Activated T-helper 2 cell treated with anti-CD3 and anti-CD28 coated beads, Interferon-gamma antibody, Interleukin-2, Interleukin-4, amounts not matched to agents 10 μg/mL and 5 μg/mL and 100 μg/mL, durations not matched to agents 14 hours and 24 hours and 36 hours (primary cell): ENCODE measurements at regions not wholly inside any gene's neighbourhood (a gene's known extent, or its start where the extent isn't known, plus 50 kb on each side); places are given as distances from the start of the nearest gene placed in this dataset.

Experiments used
- DNase-seq: peaks from one replicate; pipeline ENCODE4 v3.0.0; 2021; ENCODE audit warnings: low spot score
- H3K27ac Mint-ChIP-seq: one replicate; pipeline ENCODE4 v1.8.0; 2021; ENCODE audit warnings: mixed read lengths
- H3K27me3 Mint-ChIP-seq: one replicate; pipeline ENCODE4 v1.8.0; 2021; ENCODE audit warnings: low read depth, mixed read lengths
- H3K36me3 Mint-ChIP-seq: one replicate; pipeline ENCODE4 v1.8.0; 2021; ENCODE audit warnings: low read depth, mixed read lengths
- H3K4me1 Mint-ChIP-seq: one replicate; pipeline ENCODE4 v1.8.0; 2021; ENCODE audit warnings: low read depth, mixed read lengths
- H3K4me3 Mint-ChIP-seq: one replicate; pipeline ENCODE4 v1.8.0; 2021; ENCODE audit warnings: low read depth, mild to moderate bottlenecking, moderate library complexity, mixed read lengths
- H3K9me3 Mint-ChIP-seq: one replicate; pipeline ENCODE4 v1.8.0; 2021; ENCODE audit warnings: mixed read lengths
- intact Hi-C: fragments of 100-400 bp; cut with micrococcal nuclease; formaldehyde crosslinking; loops from one replicate; pipeline ENCODE4 v1.15.1; 2023

DNA sequence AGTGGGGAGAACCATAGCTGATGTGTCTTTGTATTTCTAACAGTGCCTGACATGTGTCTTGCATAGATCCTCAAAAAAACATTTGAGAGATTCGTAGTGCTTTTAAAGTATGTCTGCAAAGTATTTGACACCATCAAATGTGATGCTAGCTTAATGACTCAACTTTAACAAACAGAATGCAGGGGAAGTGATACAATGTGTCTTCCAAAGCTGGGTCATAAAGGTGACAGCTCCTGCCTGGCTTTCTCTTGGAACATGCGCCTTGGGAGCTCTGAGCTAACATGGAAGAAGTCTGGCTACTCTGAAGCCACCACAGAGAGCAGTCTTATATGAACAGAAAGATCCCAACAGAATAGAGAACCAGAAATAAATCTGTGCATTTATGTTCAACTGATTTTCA, 78.2 kb downstream of the C1D start:
- DNase-seq = no peak
- Mint-ChIP-seq H3K27ac (no peak overlapping the region), H3K4me1 (no peaks in the 10 kb centered on the region), H3K4me3 (no peak overlapping the region), H3K27me3 (no peaks in the 10 kb centered on the region), H3K36me3 (no peaks in the 10 kb centered on the region), H3K9me3 (no peaks in the 10 kb centered on the region)
- intact Hi-C loops = no loop called here

DNA sequence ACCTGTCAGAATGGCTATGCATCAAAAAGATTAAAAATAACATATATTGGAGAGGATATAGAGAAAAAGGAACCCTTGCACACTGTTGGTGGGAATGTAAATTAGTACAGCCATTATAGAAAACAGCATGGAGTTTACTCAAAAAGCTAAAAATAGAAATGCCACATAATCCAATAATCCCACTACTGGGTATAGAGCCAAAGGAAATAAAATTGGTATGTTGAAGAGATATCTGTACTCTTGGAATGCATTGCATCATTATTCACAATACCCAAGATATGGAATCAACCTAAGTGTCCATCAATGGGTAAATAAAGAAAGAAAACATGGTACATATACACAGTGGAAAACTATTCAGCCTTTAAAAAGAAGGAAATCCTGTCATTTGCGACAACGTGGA, 77.2 kb downstream of the C1D start:
- DNase-seq = no peak
- Mint-ChIP-seq H3K4me1 (no peaks in the 10 kb centered on the region), H3K27me3 (no peaks in the 10 kb centered on the region), H3K27ac (no peak overlapping the region), H3K4me3 (no peak overlapping the region), H3K9me3 (no peaks in the 10 kb centered on the region), H3K36me3 (no peaks in the 10 kb centered on the region)
- intact Hi-C loops = no loop called here

DNA sequence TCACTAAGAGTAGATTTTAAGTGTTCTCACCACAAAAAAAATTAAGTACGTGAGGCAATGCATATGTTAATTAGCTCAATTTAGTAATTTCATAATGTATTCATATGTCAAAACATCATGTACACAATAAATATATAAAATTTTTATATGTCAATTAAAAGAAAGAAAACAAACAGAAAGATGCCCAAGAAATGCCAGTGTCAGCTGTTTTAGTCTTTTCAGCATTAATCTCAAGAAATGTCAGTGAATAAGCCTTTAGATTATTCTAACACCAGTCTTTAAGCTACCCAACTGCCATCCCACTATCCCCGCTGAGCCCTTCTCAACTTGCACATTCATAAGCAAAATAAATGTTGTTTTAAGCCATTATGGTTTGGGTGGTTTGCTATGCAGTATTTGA, 76.5 kb downstream of the C1D start:
- Mint-ChIP-seq H3K27me3 (no peaks in the 10 kb centered on the region), H3K9me3 (no peaks in the 10 kb centered on the region), H3K4me1 (no peaks in the 10 kb centered on the region), H3K36me3 (no peaks in the 10 kb centered on the region), H3K4me3 (no peak overlapping the region), H3K27ac (no peak overlapping the region)
- DNase-seq = no peak
- intact Hi-C loops = no loop called here
